IMR-90 (cell line): ENCODE measurements at regions not wholly inside any gene's neighbourhood (a gene's known extent, or its start where the extent isn't known, plus 50 kb on each side); places are given as distances from the start of the nearest gene placed in this dataset.

ENCODE experiments used
- ATAC-seq: fragments of 200-7000 bp; cut with Tn5 transposase; 2 replicates; pipeline ENCODE4 v1.9.1; 2020; ENCODE audit warnings: low read depth, mild to moderate bottlenecking, moderate library complexity
- BruUV-seq: library from RNA; stranded (reverse); fragments of 400-500 nt; replicated peaks from 2 replicates; lab custom pipeline; 2021; lab: Mats Ljungman, UMichigan
- CTCF ChIA-PET: fragments of 300-600 bp; formaldehyde crosslinking; extraction: SDS; loops from one replicate; lab custom pipeline; 2021; ENCODE audit warnings: antibody characterized with exemption; lab: Yijun Ruan, JAX
- POLR2A ChIA-PET: fragments of 300-600 bp; sonication (Branson Sonifier 250); formaldehyde crosslinking; loops from one replicate; lab custom pipeline; 2022; ENCODE audit warnings: antibody characterized with exemption; ENCODE audit not compliant: unreplicated experiment; lab: Charles Lee
- DNase-seq: peaks from one replicate; pipeline ENCODE4 v3.0.0; 2013
- H2AFZ ChIP-seq: replicated peaks from 2 replicates; pipeline ENCODE3; 2013; ENCODE audit warnings: low read length, mild to moderate bottlenecking; ENCODE audit not compliant: poor library complexity
- H2AK5ac ChIP-seq: 2 replicates; pipeline ENCODE4 v1.6.1; 2013; ENCODE audit warnings: low read depth, low read length, inconsistent platforms
- H2AK9ac ChIP-seq: replicated peaks from 2 replicates; pipeline ENCODE3; 2013; ENCODE audit warnings: mild to moderate bottlenecking, low read depth, low read length, moderate library complexity; ENCODE audit not compliant: poor library complexity
- H2BK120ac ChIP-seq: 2 replicates; pipeline ENCODE4 v1.6.1; 2013; ENCODE audit warnings: low read depth, low read length, inconsistent platforms
- H2BK15ac ChIP-seq: 3 replicates; pipeline ENCODE4 v1.6.1; 2013; ENCODE audit warnings: low read depth, low read length, inconsistent platforms
- H2BK20ac ChIP-seq: 2 replicates; pipeline ENCODE4 v1.6.1; 2013; ENCODE audit warnings: low read depth, mild to moderate bottlenecking, inconsistent platforms, low read length, moderate library complexity
- H2BK5ac ChIP-seq: 2 replicates; pipeline ENCODE4 v1.6.1; 2013; ENCODE audit warnings: mild to moderate bottlenecking, low read depth, low read length, inconsistent platforms; ENCODE audit not compliant: poor library complexity, severe bottlenecking
- H3K14ac ChIP-seq: replicated peaks from 2 replicates; pipeline ENCODE4 v1.6.1; 2013; ENCODE audit warnings: low read depth, low read length, inconsistent platforms
- H3K18ac ChIP-seq: 2 replicates; pipeline ENCODE4 v1.6.1; 2013; ENCODE audit warnings: low read depth, low read length, control low read depth
- H3K23ac ChIP-seq: 2 replicates; pipeline ENCODE4 v1.6.1; 2013; ENCODE audit warnings: low read depth, low read length, inconsistent platforms
- H3K27ac ChIP-seq: 2 replicates; pipeline ENCODE4 v1.5.1; 2013; ENCODE audit warnings: mild to moderate bottlenecking, control low read depth, low read length; ENCODE audit not compliant: insufficient read depth
- H3K27me3 ChIP-seq: 2 replicates; pipeline ENCODE4 v1.6.1; 2013; ENCODE audit warnings: low read length; ENCODE audit not compliant: control insufficient read depth, insufficient read depth
- H3K36me3 ChIP-seq: 2 replicates; pipeline ENCODE4 v1.6.1; 2013; ENCODE audit warnings: low read length, mixed read lengths; ENCODE audit not compliant: control insufficient read depth, insufficient read depth
- H3K4ac ChIP-seq: 2 replicates; pipeline ENCODE4 v1.6.1; 2013; ENCODE audit warnings: low read depth, low read length, inconsistent platforms
- H3K4me1 ChIP-seq: 2 replicates; pipeline ENCODE4 v1.6.1; 2013; ENCODE audit warnings: low read length, mixed read lengths; ENCODE audit not compliant: control insufficient read depth, insufficient read depth
- H3K4me2 ChIP-seq: 2 replicates; pipeline ENCODE4 v1.6.1; 2013; ENCODE audit warnings: low read depth, mild to moderate bottlenecking, control low read depth, low read length, moderate library complexity
- H3K4me3 ChIP-seq: 2 replicates; pipeline ENCODE4 v1.5.1; 2013; ENCODE audit warnings: low read depth, mild to moderate bottlenecking, control low read depth, low read length, moderate library complexity; ENCODE audit not compliant: insufficient read depth
- H3K56ac ChIP-seq: 2 replicates; pipeline ENCODE4 v1.6.1; 2013; ENCODE audit warnings: low read length, inconsistent platforms; ENCODE audit not compliant: insufficient read depth; ENCODE audit errors: extremely low read depth
- H3K79me1 ChIP-seq, 2 experiments: 2 replicates each; pipeline ENCODE4 v1.6.1; 2013; ENCODE audit warnings: low read length in 2 of 2, inconsistent platforms in 1 of 2, low read depth in 1 of 2
- H3K9ac ChIP-seq: 2 replicates; pipeline ENCODE4 v1.6.1; 2013; ENCODE audit warnings: low read depth, low read length, control low read depth
- H3K9me1 ChIP-seq: 2 replicates; pipeline ENCODE4 v1.6.1; 2013; ENCODE audit warnings: low read length, inconsistent platforms; ENCODE audit not compliant: insufficient read depth
- H3K9me3 ChIP-seq: 2 replicates; pipeline ENCODE4 v1.6.1; 2013; ENCODE audit warnings: low read length; ENCODE audit not compliant: control insufficient read depth, insufficient read depth
- H4K20me1 ChIP-seq: 2 replicates; pipeline ENCODE4 v1.6.1; 2013; ENCODE audit warnings: low read length, inconsistent platforms; ENCODE audit not compliant: insufficient read depth
- H4K5ac ChIP-seq: 2 replicates; pipeline ENCODE4 v1.6.1; 2013; ENCODE audit warnings: mild to moderate bottlenecking, low read depth, low read length, control low read depth
- H4K8ac ChIP-seq, 2 experiments: 2 replicates each; pipeline ENCODE4 v1.6.1; 2013; ENCODE audit warnings: low read depth in 2 of 2, low read length in 2 of 2, control low read depth in 1 of 2, inconsistent platforms in 1 of 2
- H4K91ac ChIP-seq: 2 replicates; pipeline ENCODE4 v1.6.1; 2013; ENCODE audit warnings: low read depth, low read length, inconsistent platforms; ENCODE audit not compliant: insufficient read depth
- SMC3 ChIP-seq: fragments of 150-350 bp; IDR thresholded peaks from 2 replicates; pipeline ENCODE4 v1.6.1; 2016; ENCODE audit warnings: low read depth, mild to moderate bottlenecking, antibody characterized with exemption, low read length, moderate library complexity
- WGBS, 2 experiments: methylation state at CpG; one replicate each; pipeline versions ENCODE4 v1.1.5 to v1.1.7; 2013; ENCODE audit warnings: missing lambda C conversion rate in 2 of 2; ENCODE audit not compliant: insufficient read length in 1 of 2; ENCODE audit errors: extremely low coverage in 2 of 2; 5-methylcytosine and 5-hydroxymethylcytosine counted together
- dilution Hi-C: fragments of 300-500 bp; cut with HindIII; formaldehyde crosslinking; loops from one replicate; pipeline ENCODE4 v1.14.3; 2018; ENCODE audit warnings: low sequenced_read_pairs; ENCODE audit not compliant: unreplicated experiment
- in situ Hi-C: fragments of 300-500 bp; cut with MboI; formaldehyde crosslinking; loops from 3 replicates; pipeline ENCODE4 v1.14.3; 2019; ENCODE audit warnings: low sequenced_read_pairs, inconsistent platforms, mixed read lengths
- intact Hi-C: fragments of 100-400 bp; cut with micrococcal nuclease; formaldehyde crosslinking; loops from 2 replicates; pipeline ENCODE4 v1.10.0; 2022

GRCh38 chr5:133794771-133795415 lies 173.5 kb downstream of the C5orf15 start:
- H3K27me3 ChIP-seq = peaks cover 11% of the 10 kb centered on the region
- dilution Hi-C loops = no loop called here

More at GRCh38 chr5:133794771-133795415, 173.5 kb downstream of the C5orf15 start:
- Histone ChIP-seq H3K14ac (no peak overlapping the region), H3K4me2 (no peak overlapping the region), H2BK5ac (no peak overlapping the region), H4K5ac (no peak overlapping the region), H3K9ac (no peak overlapping the region), H2BK20ac (no peak overlapping the region), H3K9me3 (no peaks in the 10 kb centered on the region), H4K20me1 (no peaks in the 10 kb centered on the region), H3K27ac (no peak overlapping the region), H3K4me1 (no peaks in the 10 kb centered on the region), H3K56ac (no peak overlapping the region), H2BK120ac (no peak overlapping the region), H3K4ac (no peak overlapping the region), H3K23ac (no peak overlapping the region), H3K79me1 (no peaks in the 10 kb centered on the region), H2AK5ac (no peak overlapping the region), H4K8ac (no peak overlapping the region), H3K36me3 (no peaks in the 10 kb centered on the region), H3K9me1 (no peaks in the 10 kb centered on the region), H2AK9ac (no peak overlapping the region), H3K4me3 (no peak overlapping the region), H2BK15ac (no peak overlapping the region), H3K18ac (no peak overlapping the region), H2AFZ (no peak overlapping the region), H4K91ac (no peak overlapping the region)
- ATAC-seq = no peak
- no peak for TF ChIP-seq SMC3
- no TSS peak for BruUV-seq
- intact Hi-C loops = no loop called here
- in situ Hi-C loops = no loop called here
- WGBS, 2 experiments = 68% methylated on average over 4 of the region's 8 CpGs; no CpG with 5 or more reads in 1 of the 2 experiments
- ChIA-PET CTCF (no interaction called here), POLR2A (no interaction called here)
- no peak for DNase-seq
